Neuron (in vitro differentiated cells): ENCODE measurements at regions not wholly inside any gene's neighbourhood (a gene's known extent, or its start where the extent isn't known, plus 50 kb on each side); places are given as distances from the start of the nearest gene placed in this dataset.

ENCODE experiments used
- H2AFZ ChIP-seq: one replicate; pipeline ENCODE4 v1.6.1; 2013; ENCODE audit warnings: low read depth, mild to moderate bottlenecking, inconsistent platforms, low read length, moderate library complexity
- H3K27me3 ChIP-seq: one replicate; pipeline ENCODE4 v1.6.1; 2013; ENCODE audit warnings: low read length; ENCODE audit not compliant: insufficient read depth
- H3K36me3 ChIP-seq: one replicate; pipeline ENCODE4 v1.6.1; 2013; ENCODE audit warnings: low read length; ENCODE audit not compliant: insufficient read depth
- H3K4me1 ChIP-seq: one replicate; pipeline ENCODE4 v1.6.1; 2013; ENCODE audit warnings: low read length; ENCODE audit not compliant: insufficient read depth
- H3K4me3 ChIP-seq: 2 replicates; pipeline ENCODE4 v1.5.1; 2013; ENCODE audit warnings: mild to moderate bottlenecking, low read length, moderate library complexity
- H3K9me3 ChIP-seq: one replicate; pipeline ENCODE4 v1.6.1; 2013; ENCODE audit warnings: low read length

- no peak overlapping the region for H3K4me3 ChIP-seq
- peaks cover 25% of the 10 kb centered on the region for H3K4me1 ChIP-seq
- no peak overlapping the region for H2AFZ ChIP-seq
- no peaks in the 10 kb centered on the region for H3K9me3 ChIP-seq
- H3K36me3 ChIP-seq = no peaks in the 10 kb centered on the region
- H3K27me3 ChIP-seq = no peaks in the 10 kb centered on the region
Observed at GRCh38 chr1:67941746-67942145, 108.5 kb upstream of the GNG12 start.

GRCh38 chr1:67941155-67941554 is 107.9 kb upstream of the GNG12 start:
- Histone ChIP-seq H3K4me3 (no peak overlapping the region), H2AFZ (no peak overlapping the region), H3K36me3 (no peaks in the 10 kb centered on the region), H3K27me3 (no peaks in the 10 kb centered on the region), H3K9me3 (no peaks in the 10 kb centered on the region), H3K4me1 (peaks cover 19% of the 10 kb centered on the region)

- no peaks in the 10 kb centered on the region for H3K27me3 ChIP-seq
- H3K9me3 ChIP-seq = no peaks in the 10 kb centered on the region
- no peak overlapping the region for H3K4me3 ChIP-seq
- no peak overlapping the region for H2AFZ ChIP-seq
- H3K4me1 ChIP-seq = peaks cover 11% of the 10 kb centered on the region
- no peaks in the 10 kb centered on the region for H3K36me3 ChIP-seq
Observed at GRCh38 chr1:67939942-67940341, 106.7 kb upstream of the GNG12 start.

- H3K9me3 ChIP-seq = no peaks in the 10 kb centered on the region
- H3K27me3 ChIP-seq = no peaks in the 10 kb centered on the region
- H2AFZ ChIP-seq = no peak overlapping the region
- H3K4me1 ChIP-seq = peaks cover 11% of the 10 kb centered on the region
- no peaks in the 10 kb centered on the region for H3K36me3 ChIP-seq
- H3K4me3 ChIP-seq = no peak overlapping the region
Observed at GRCh38 chr1:67939186-67939743, 106.0 kb upstream of the GNG12 start.

GRCh38 chr1:67937651-67938050 is 104.4 kb upstream of the GNG12 start:
- Histone ChIP-seq H2AFZ (no peak overlapping the region), H3K4me1 (peaks cover 11% of the 10 kb centered on the region), H3K36me3 (no peaks in the 10 kb centered on the region), H3K27me3 (no peaks in the 10 kb centered on the region), H3K9me3 (no peaks in the 10 kb centered on the region), H3K4me3 (no peak overlapping the region)

- Histone ChIP-seq H3K36me3 (no peaks in the 10 kb centered on the region), H3K9me3 (no peaks in the 10 kb centered on the region), H3K27me3 (no peaks in the 10 kb centered on the region), H3K4me3 (no peak overlapping the region), H2AFZ (no peak overlapping the region), H3K4me1 (peaks cover 11% of the 10 kb centered on the region)
Observed at GRCh38 chr1:67937010-67937409, 103.7 kb upstream of the GNG12 start.

GRCh38 chr1:67935560-67935959 is 102.3 kb upstream of the GNG12 start:
- Histone ChIP-seq H3K4me3 (no peak overlapping the region), H3K36me3 (no peaks in the 10 kb centered on the region), H2AFZ (no peak overlapping the region), H3K27me3 (no peaks in the 10 kb centered on the region), H3K4me1 (peaks cover 9% of the 10 kb centered on the region), H3K9me3 (no peaks in the 10 kb centered on the region)

- Histone ChIP-seq H3K36me3 (no peaks in the 10 kb centered on the region), H3K4me3 (no peak overlapping the region), H3K4me1 (no peaks in the 10 kb centered on the region), H3K9me3 (no peaks in the 10 kb centered on the region), H2AFZ (no peak overlapping the region), H3K27me3 (no peaks in the 10 kb centered on the region)
Observed at GRCh38 chr1:67931198-67931597, 97.9 kb upstream of the GNG12 start.

GRCh38 chr1:67923074-67923473 is 89.8 kb upstream of the GNG12 start:
- H3K36me3 ChIP-seq = no peaks in the 10 kb centered on the region
- H3K4me1 ChIP-seq = peaks cover 20% of the 10 kb centered on the region
- H3K9me3 ChIP-seq = no peaks in the 10 kb centered on the region
- H3K4me3 ChIP-seq = no peak overlapping the region
- H3K27me3 ChIP-seq = no peaks in the 10 kb centered on the region
- no peak overlapping the region for H2AFZ ChIP-seq

GRCh38 chr1:67921725-67922489 is 88.6 kb upstream of the GNG12 start:
- Histone ChIP-seq H3K27me3 (no peaks in the 10 kb centered on the region), H3K4me1 (peaks cover 20% of the 10 kb centered on the region), H2AFZ (no peak overlapping the region), H3K4me3 (no peak overlapping the region), H3K36me3 (no peaks in the 10 kb centered on the region), H3K9me3 (no peaks in the 10 kb centered on the region)

GRCh38 chr1:67919274-67920072 is 86.2 kb upstream of the GNG12 start:
- Histone ChIP-seq H3K4me1 (peaks cover 20% of the 10 kb centered on the region), H3K9me3 (no peaks in the 10 kb centered on the region), H3K4me3 (no peak overlapping the region), H2AFZ (no peak overlapping the region), H3K27me3 (no peaks in the 10 kb centered on the region), H3K36me3 (no peaks in the 10 kb centered on the region)

- Histone ChIP-seq H3K9me3 (no peaks in the 10 kb centered on the region), H2AFZ (no peak overlapping the region), H3K4me1 (peaks cover 20% of the 10 kb centered on the region), H3K27me3 (no peaks in the 10 kb centered on the region), H3K36me3 (no peaks in the 10 kb centered on the region), H3K4me3 (no peak overlapping the region)
Observed at GRCh38 chr1:67918067-67918466, 84.8 kb upstream of the GNG12 start.

GRCh38 chr1:67917006-67917405 is 83.7 kb upstream of the GNG12 start:
- H2AFZ ChIP-seq = no peak overlapping the region
- peaks cover 20% of the 10 kb centered on the region for H3K4me1 ChIP-seq
- no peak overlapping the region for H3K4me3 ChIP-seq
- H3K36me3 ChIP-seq = no peaks in the 10 kb centered on the region
- no peaks in the 10 kb centered on the region for H3K9me3 ChIP-seq
- H3K27me3 ChIP-seq = no peaks in the 10 kb centered on the region
